K562 (cell line): ENCODE measurements at regions not wholly inside any gene's neighbourhood (a gene's known extent, or its start where the extent isn't known, plus 50 kb on each side); places are given as distances from the start of the nearest gene placed in this dataset.

Source experiments
- ATAC-seq: fragments of 200-7000 bp; cut with Tn5 transposase; 3 replicates; pipeline ENCODE4 v1.9.1; 2020; ENCODE audit warnings: moderate library complexity
- BruUV-seq: library from RNA; stranded (reverse); fragments of 400-500 nt; replicated peaks from 2 replicates; lab custom pipeline; 2021; lab: Mats Ljungman, UMichigan
- CTCF ChIA-PET: fragments of 300-600 bp; formaldehyde crosslinking; extraction: SDS; loops from one replicate; lab custom pipeline; 2021; ENCODE audit warnings: low intra/inter-chr PET ratio; lab: Yijun Ruan, JAX
- POLR2A ChIA-PET: fragments of 300-600, 350-650 bp; sonication (Branson Sonifier 250); formaldehyde crosslinking; extraction: SDS; loops from one replicate; lab custom pipeline; 2021; ENCODE audit warnings: antibody characterized with exemption, inconsistent platforms; lab: Yijun Ruan, JAX
- DNase-seq, 4 experiments: peaks; one replicate each; pipeline versions ENCODE4 v3.0.0 to v3.0.0-alpha.2; 2011 to 2018; ENCODE audit warnings: low spot score in 3 of 4, mixed read lengths in 3 of 4; ENCODE audit errors: extremely low read depth in 1 of 4
- FAIRE-seq: peaks from 2 replicates; lab custom pipeline; 2011; peaks lifted over from hg19 to GRCh38; lab: Jason Lieb, UNC
- H2AFZ ChIP-seq: 2 replicates; pipeline ENCODE4 v1.6.0; 2011; ENCODE audit warnings: low read depth, low read length, control low read depth, inconsistent platforms
- H3K27ac ChIP-seq: fragments of 200-600 bp; 3 replicates; pipeline ENCODE4 v1.8.0; 2011; ENCODE audit warnings: low read depth, mild to moderate bottlenecking, control low read depth, inconsistent platforms, low read length, moderate library complexity, mixed read lengths; ENCODE audit errors: extremely low read depth
- H3K27me3 ChIP-seq, 2 experiments: fragments of 300-600 bp in 1 of 2; 2 replicates in 1 of 2; 3 replicates in 1 of 2; pipeline versions ENCODE4 v1.6.0 to v1.8.0; 2011; ENCODE audit warnings: inconsistent platforms in 2 of 2, low read length in 2 of 2, mild to moderate bottlenecking in 1 of 2, mixed read lengths in 1 of 2, moderate library complexity in 1 of 2; ENCODE audit not compliant: control insufficient read depth in 2 of 2, insufficient read depth in 2 of 2
- H3K36me3 ChIP-seq: fragments of 300-600 bp; 3 replicates; pipeline ENCODE4 v1.8.0; 2011; ENCODE audit warnings: mild to moderate bottlenecking, low read length, inconsistent platforms; ENCODE audit not compliant: control insufficient read depth, insufficient read depth
- H3K4me1 ChIP-seq, 2 experiments: fragments of 200-600 bp in 1 of 2; replicated peaks in 1 of 2; 2 replicates in 1 of 2; 3 replicates in 1 of 2; pipeline versions ENCODE4 v1.5.1 to v1.8.0; 2011; ENCODE audit warnings: inconsistent platforms in 2 of 2, low read length in 2 of 2, mild to moderate bottlenecking in 1 of 2, mixed read lengths in 1 of 2, moderate library complexity in 1 of 2; ENCODE audit not compliant: control insufficient read depth in 2 of 2, insufficient read depth in 2 of 2
- H3K4me2 ChIP-seq: 2 replicates; pipeline ENCODE4 v1.6.1; 2011; ENCODE audit warnings: low read length, control low read depth, inconsistent platforms, mixed read lengths; ENCODE audit not compliant: insufficient read depth
- H3K4me3 ChIP-seq: fragments of 200-600 bp; sonication (generic), shearing (Covaris generic); 2 replicates; pipeline ENCODE4 v1.5.1; 2016; ENCODE audit warnings: control low read depth, inconsistent platforms
- H3K79me2 ChIP-seq: fragments of 200-600 bp; 3 replicates; pipeline ENCODE4 v1.8.0; 2011; ENCODE audit warnings: low read length, inconsistent platforms; ENCODE audit not compliant: control insufficient read depth, insufficient read depth
- H3K9ac ChIP-seq, 2 experiments: 2 replicates each; pipeline versions ENCODE4 v1.6.0 to v1.6.1; 2011; ENCODE audit warnings: low read depth in 2 of 2, low read length in 2 of 2, control low read depth in 1 of 2, inconsistent platforms in 1 of 2, mild to moderate bottlenecking in 1 of 2, mixed read lengths in 1 of 2; ENCODE audit not compliant: insufficient read depth in 1 of 2
- H3K9me1 ChIP-seq: one replicate; pipeline ENCODE4 v1.6.0; 2011; ENCODE audit warnings: inconsistent platforms, mild to moderate bottlenecking, low read length, moderate library complexity; ENCODE audit not compliant: control insufficient read depth, insufficient read depth
- H3K9me3 ChIP-seq: replicated peaks from 2 replicates; pipeline ENCODE4 v1.5.1; 2011; ENCODE audit warnings: low read depth, low read length, inconsistent platforms; ENCODE audit not compliant: control insufficient read depth, insufficient read depth
- H4K20me1 ChIP-seq: replicated peaks from 2 replicates; pipeline ENCODE4 v1.6.1; 2011; ENCODE audit warnings: low read length, inconsistent platforms, mixed read lengths; ENCODE audit not compliant: control insufficient read depth, insufficient read depth
- ARID2 ChIP-seq: fragments of 450-650 bp; IDR thresholded peaks from 2 replicates; pipeline ENCODE4 v1.6.1; 2017; ENCODE audit warnings: antibody characterized with exemption, mild to moderate bottlenecking
- FOXJ2 ChIP-seq: fragments of 200-800 bp; sonication (Bioruptor generic); IDR thresholded peaks from 2 replicates; pipeline ENCODE4 v1.6.1; 2016; ENCODE audit warnings: missing genetic modification characterization, missing compliant biosample characterization
- GTF2E2 ChIP-seq: fragments of 200-800 bp; sonication (Bioruptor generic); IDR thresholded peaks from 2 replicates; pipeline ENCODE4 v1.6.1; 2016; ENCODE audit warnings: missing genetic modification characterization, missing compliant biosample characterization
- MECOM ChIP-seq: fragments of 250-450 bp; sonication (Bioruptor Pico); IDR thresholded peaks from 2 replicates; pipeline ENCODE4 v1.8.0; 2022; ENCODE audit warnings: inconsistent platforms
- NFE2L1 ChIP-seq: fragments of 450-650 bp; IDR thresholded peaks from 2 replicates; pipeline ENCODE4 v1.6.1; 2016; ENCODE audit warnings: missing genetic modification characterization, low read depth, mild to moderate bottlenecking, missing compliant biosample characterization, moderate library complexity, borderline replicate concordance
- ZBTB2 ChIP-seq: fragments of 450-650 bp; IDR thresholded peaks from 2 replicates; pipeline ENCODE4 v1.6.1; 2016; ENCODE audit warnings: antibody characterized with exemption
- ZNF133 ChIP-seq: fragments of 250-450 bp; sonication (Bioruptor Pico); IDR thresholded peaks from 2 replicates; pipeline ENCODE4 v1.4.0; 2020; ENCODE audit warnings: mild to moderate bottlenecking
- ZNF431 ChIP-seq: sonication (generic); formaldehyde crosslinking; IDR thresholded peaks from 2 replicates; pipeline ENCODE4 v1.8.0; 2022; ENCODE audit warnings: mild to moderate bottlenecking, missing genetic modification reagents
- WGBS: fragments of 100-300 bp; shearing (Covaris generic); methylation state at CpG from one replicate; pipeline ENCODE4 v1.1.6; 2016; ENCODE audit warnings: low coverage, mixed read lengths; ENCODE audit not compliant: insufficient coverage; ENCODE audit errors: missing lambda C conversion rate; 5-methylcytosine and 5-hydroxymethylcytosine counted together
- in situ Hi-C: fragments of 300-500 bp; cut with MboI; formaldehyde crosslinking; loops from 4 replicates; pipeline ENCODE4 v1.15.0; 2018; ENCODE audit warnings: inconsistent platforms, mixed read lengths
- intact Hi-C: fragments of 100-400 bp; cut with micrococcal nuclease; formaldehyde crosslinking; loops from 2 replicates; pipeline ENCODE4 v1.14.2; 2022

GRCh38 chr4:167379076-167379835 is 145.0 kb upstream of the SPOCK3 start (continued):
- TF ChIP-seq ZBTB2 (no peak), ARID2 (no peak), NFE2L1 (tag) (no peak), ZNF431 (CRISPR knock-in tag) (no peak), FOXJ2 (tag) (no peak), MECOM (CRISPR knock-in tag) (no peak)

GRCh38 chr4:167380964-167381363 is 146.7 kb upstream of the SPOCK3 start:
- in situ Hi-C loops: no loop called here
- no peak for TF ChIP-seq ZNF133 (CRISPR knock-in tag)
- TF ChIP-seq GTF2E2: no peak

More at GRCh38 chr4:167380964-167381363, 146.7 kb upstream of the SPOCK3 start:
- H3K36me3 ChIP-seq: no peaks in the 10 kb centered on the region
- H2AFZ ChIP-seq: no peak overlapping the region
- H3K4me3 ChIP-seq: no peak overlapping the region
- H3K9me1 ChIP-seq: no peaks in the 10 kb centered on the region
- ATAC-seq (no peak), DNase-seq (no peak), FAIRE-seq (no peak)
- H3K79me2 ChIP-seq: no peaks in the 10 kb centered on the region
- intact Hi-C loops: no loop called here
- 0% methylated on average over 4 of the region's 4 CpGs for WGBS
- no peak overlapping the region for H3K9ac ChIP-seq
- BruUV-seq: no TSS peak
- ChIA-PET POLR2A (no interaction called here), CTCF (no interaction called here)
- no peak overlapping the region for H3K27ac ChIP-seq
- H3K4me2 ChIP-seq: no peak overlapping the region
- no peaks in the 10 kb centered on the region for H3K4me1 ChIP-seq
- H3K27me3 ChIP-seq: no peaks in the 10 kb centered on the region
- no peaks in the 10 kb centered on the region; the same call in 1 of the 2 replicates for H3K9me3 ChIP-seq
- no peaks in the 10 kb centered on the region for H4K20me1 ChIP-seq
